CD8-positive, alpha-beta memory T cell (primary cell): ENCODE measurements at regions not wholly inside any gene's neighbourhood (a gene's known extent, or its start where the extent isn't known, plus 50 kb on each side); places are given as distances from the start of the nearest gene placed in this dataset.
"Not testable (repeated sequence)": the region's sequence is repeated elsewhere in the genome, so short reads cannot be mapped to it uniquely, and the experiment has no call there.

Experiments
- CTCF ChIA-PET: fragments of 350-600 bp; sonication (Branson Sonifier 250); formaldehyde crosslinking; loops from one replicate; lab custom pipeline; 2021; ENCODE audit warnings: antibody characterized with exemption; lab: Charles Lee
- POLR2A ChIA-PET: fragments of 350-600 bp; sonication (Branson Sonifier 250); formaldehyde crosslinking; loops from one replicate; lab custom pipeline; 2021; ENCODE audit warnings: antibody characterized with exemption; lab: Charles Lee
- DNase-seq, 5 donors: peaks; one replicate each; pipeline versions ENCODE4 v3.0.0 to v3.0.0-alpha.2; 2020 to 2022; ENCODE audit warnings: mixed read lengths in 1 of 5
- H3K27ac ChIP-seq: one replicate; pipeline ENCODE4 v1.7.0; 2013; ENCODE audit warnings: low read depth, mild to moderate bottlenecking, low read length, moderate library complexity
- H3K27me3 ChIP-seq: 2 replicates; pipeline ENCODE4 v1.7.0; 2013; ENCODE audit warnings: low read length, mild to moderate bottlenecking; ENCODE audit not compliant: insufficient read depth, poor library complexity, severe bottlenecking
- H3K36me3 ChIP-seq: 2 replicates; pipeline ENCODE4 v1.7.0; 2013; ENCODE audit warnings: mild to moderate bottlenecking, low read length, moderate library complexity; ENCODE audit not compliant: insufficient read depth
- H3K4me1 ChIP-seq: 2 replicates; pipeline ENCODE4 v1.7.0; 2013; ENCODE audit warnings: mild to moderate bottlenecking, low read length, moderate library complexity; ENCODE audit not compliant: insufficient read depth
- H3K4me3 ChIP-seq: 2 replicates; pipeline ENCODE4 v1.7.0; 2013; ENCODE audit warnings: mild to moderate bottlenecking, low read length
- H3K9me3 ChIP-seq: 2 replicates; pipeline ENCODE4 v1.7.0; 2013; ENCODE audit warnings: mild to moderate bottlenecking, low read length
- H3K27ac Mint-ChIP-seq, 8 donors: one replicate each; pipeline ENCODE4 v1.8.0; 2020 to 2021; ENCODE audit warnings: mixed read lengths in 8 of 8, mild to moderate bottlenecking in 6 of 8, inconsistent platforms in 3 of 8, moderate library complexity in 3 of 8
- H3K27me3 Mint-ChIP-seq, 2 donors: one replicate each; pipeline ENCODE4 v1.8.0; 2020 to 2021; ENCODE audit warnings: mixed read lengths in 2 of 2, mild to moderate bottlenecking in 1 of 2, moderate library complexity in 1 of 2
- H3K36me3 Mint-ChIP-seq, 3 donors: one replicate each; pipeline ENCODE4 v1.8.0; 2020 to 2021; ENCODE audit warnings: mixed read lengths in 3 of 3, inconsistent platforms in 1 of 3, mild to moderate bottlenecking in 1 of 3
- H3K4me1 Mint-ChIP-seq, 3 donors: one replicate each; pipeline ENCODE4 v1.8.0; 2020 to 2021; ENCODE audit warnings: mixed read lengths in 3 of 3, inconsistent platforms in 1 of 3, mild to moderate bottlenecking in 1 of 3
- H3K4me3 Mint-ChIP-seq, 7 donors: one replicate each; pipeline ENCODE4 v1.8.0; 2020 to 2021; ENCODE audit warnings: mixed read lengths in 7 of 7, mild to moderate bottlenecking in 6 of 7, moderate library complexity in 4 of 7, inconsistent platforms in 2 of 7
- H3K9me3 Mint-ChIP-seq, 5 donors: one replicate each; pipeline ENCODE4 v1.8.0; 2020 to 2022; ENCODE audit warnings: mixed read lengths in 5 of 5, mild to moderate bottlenecking in 3 of 5, moderate library complexity in 2 of 5, inconsistent platforms in 1 of 5

GRCh38 chr2:180893752-180894151, 86.7 kb upstream of the UBE2E3 start:
- H3K4me3 Mint-ChIP-seq = no peak overlapping the region
- CTCF ChIA-PET = no interaction called here
- POLR2A ChIA-PET = no interaction called here
- no peak for DNase-seq
- Histone ChIP-seq H3K27ac (no peak overlapping the region), H3K4me1 (no peaks in the 10 kb centered on the region), H3K36me3 (no peaks in the 10 kb centered on the region), H3K4me3 (no peak overlapping the region), H3K9me3 (no peaks in the 10 kb centered on the region), H3K27me3 (no peaks in the 10 kb centered on the region)
- H3K27me3 Mint-ChIP-seq = peaks cover 4 to 26% of the 10 kb centered on the region in 2 donors
- H3K4me1 Mint-ChIP-seq = no peaks in the 10 kb centered on the region
- H3K27ac Mint-ChIP-seq = no peak overlapping the region
- no peaks in the 10 kb centered on the region for H3K36me3 Mint-ChIP-seq
- H3K9me3 Mint-ChIP-seq = no peaks in the 10 kb centered on the region

GRCh38 chr2:180892091-180892490, 88.3 kb upstream of the UBE2E3 start:
- H3K27me3 ChIP-seq = no peaks in the 10 kb centered on the region
- no peaks in the 10 kb centered on the region for H3K36me3 ChIP-seq
- H3K4me1 Mint-ChIP-seq = no peaks in the 10 kb centered on the region
- CTCF ChIA-PET = no interaction called here
- no peak overlapping the region for H3K27ac Mint-ChIP-seq
- no peak overlapping the region for H3K27ac ChIP-seq
- H3K9me3 ChIP-seq = no peaks in the 10 kb centered on the region
- no peaks in the 10 kb centered on the region for H3K36me3 Mint-ChIP-seq
- H3K27me3 Mint-ChIP-seq = peaks cover 0 to 17% of the 10 kb centered on the region in 2 donors
- no peaks in the 10 kb centered on the region for H3K4me1 ChIP-seq
- POLR2A ChIA-PET = no interaction called here
- DNase-seq = no peak
- no peak overlapping the region for H3K4me3 ChIP-seq
- no peak overlapping the region for H3K4me3 Mint-ChIP-seq
- no peaks in the 10 kb centered on the region for H3K9me3 Mint-ChIP-seq

- H3K4me1 ChIP-seq = no peaks in the 10 kb centered on the region
- no peaks in the 10 kb centered on the region for H3K9me3 ChIP-seq
- H3K4me3 ChIP-seq = no peak overlapping the region
- Mint-ChIP-seq H3K4me1 (no peaks in the 10 kb centered on the region), H3K27ac (no peak overlapping the region), H3K4me3 (no peak overlapping the region), H3K36me3 (no peaks in the 10 kb centered on the region), H3K9me3 (no peaks in the 10 kb centered on the region), H3K27me3 (peaks cover 0 to 10% of the 10 kb centered on the region in 2 donors)
- H3K36me3 ChIP-seq = no peaks in the 10 kb centered on the region
- ChIA-PET CTCF (no interaction called here), POLR2A (no interaction called here)
- no peaks in the 10 kb centered on the region for H3K27me3 ChIP-seq
- DNase-seq = no peak
- no peak overlapping the region for H3K27ac ChIP-seq
These were observed 89.0 kb upstream of the UBE2E3 start for GRCh38 chr2:180891360-180891759.

GRCh38 chr2:180890781-180891180, 89.6 kb upstream of the UBE2E3 start:
- CTCF ChIA-PET = no interaction called here
- DNase-seq = no peak
- Mint-ChIP-seq H3K27ac (no peak overlapping the region), H3K27me3 (peaks cover 0 to 6% of the 10 kb centered on the region in 2 donors), H3K36me3 (no peaks in the 10 kb centered on the region), H3K9me3 (no peaks in the 10 kb centered on the region), H3K4me3 (no peak overlapping the region), H3K4me1 (no peaks in the 10 kb centered on the region)
- no peaks in the 10 kb centered on the region for H3K4me1 ChIP-seq
- no peaks in the 10 kb centered on the region for H3K36me3 ChIP-seq
- no peak overlapping the region for H3K27ac ChIP-seq
- no peaks in the 10 kb centered on the region for H3K9me3 ChIP-seq
- no peak overlapping the region for H3K4me3 ChIP-seq
- POLR2A ChIA-PET = no interaction called here
- no peaks in the 10 kb centered on the region for H3K27me3 ChIP-seq

- H3K4me3 ChIP-seq = no peak overlapping the region
- no peak for DNase-seq
- no peaks in the 10 kb centered on the region for H3K36me3 ChIP-seq
- Mint-ChIP-seq H3K36me3 (peaks cover 0 to 4% (median 0%) of the 10 kb centered on the region in 3 donors), H3K27ac (no peak overlapping the region), H3K9me3 (peaks cover 7 to 20% (median 10%) of the 10 kb centered on the region in 5 donors), H3K4me3 (no peak overlapping the region), H3K27me3 (peaks cover 4 to 18% of the 10 kb centered on the region in 2 donors), H3K4me1 (no peaks in the 10 kb centered on the region)
- no peaks in the 10 kb centered on the region for H3K9me3 ChIP-seq
- no peaks in the 10 kb centered on the region for H3K4me1 ChIP-seq
- H3K27ac ChIP-seq = no peak overlapping the region
- CTCF ChIA-PET = no interaction called here
- H3K27me3 ChIP-seq = no peaks in the 10 kb centered on the region
- POLR2A ChIA-PET = no interaction called here
These were observed 97.4 kb upstream of the UBE2E3 start for GRCh38 chr2:180882959-180883358.

GRCh38 chr2:180876506-180876905, 103.9 kb upstream of the UBE2E3 start:
- ChIA-PET CTCF (no interaction called here), POLR2A (no interaction called here)
- Mint-ChIP-seq H3K4me3 (no peak overlapping the region), H3K9me3 (peaks cover 0 to 3% (median 0%) of the 10 kb centered on the region in 5 donors), H3K27ac (no peak overlapping the region), H3K27me3 (peaks cover 9 to 41% of the 10 kb centered on the region in 2 donors), H3K4me1 (no peaks in the 10 kb centered on the region), H3K36me3 (no peaks in the 10 kb centered on the region)
- Histone ChIP-seq H3K9me3 (no peaks in the 10 kb centered on the region), H3K4me1 (no peaks in the 10 kb centered on the region), H3K4me3 (no peak overlapping the region), H3K36me3 (no peaks in the 10 kb centered on the region), H3K27ac (no peak overlapping the region), H3K27me3 (no peaks in the 10 kb centered on the region)
- no peak for DNase-seq

- ChIA-PET POLR2A (no interaction called here), CTCF (no interaction called here)
- Mint-ChIP-seq H3K4me1 (no peaks in the 10 kb centered on the region), H3K9me3 (peaks cover 0 to 2% (median 0%) of the 10 kb centered on the region in 5 donors), H3K27ac (no peak overlapping the region), H3K27me3 (peaks cover 9 to 57% of the 10 kb centered on the region in 2 donors), H3K4me3 (no peak overlapping the region), H3K36me3 (no peaks in the 10 kb centered on the region)
- no peaks in the 10 kb centered on the region for H3K36me3 ChIP-seq
- no peak for DNase-seq
- no peak overlapping the region for H3K27ac ChIP-seq
- no peaks in the 10 kb centered on the region for H3K27me3 ChIP-seq
- no peaks in the 10 kb centered on the region for H3K4me1 ChIP-seq
- no peaks in the 10 kb centered on the region for H3K9me3 ChIP-seq
- no peak overlapping the region for H3K4me3 ChIP-seq
These were observed 107.2 kb upstream of the UBE2E3 start for GRCh38 chr2:180873219-180873618.

GRCh38 chr2:180872781-180873180, 107.6 kb upstream of the UBE2E3 start:
- H3K27ac Mint-ChIP-seq, CTCF ChIA-PET, H3K27me3 ChIP-seq, H3K4me3 ChIP-seq, H3K9me3 ChIP-seq, H3K36me3 ChIP-seq, POLR2A ChIA-PET, H3K4me3 Mint-ChIP-seq, DNase-seq, H3K4me1 Mint-ChIP-seq, H3K9me3 Mint-ChIP-seq, H3K4me1 ChIP-seq, H3K36me3 Mint-ChIP-seq, H3K27ac ChIP-seq: not testable (repeated sequence)
- peaks cover 9 to 58% of the 10 kb centered on the region in 2 donors for H3K27me3 Mint-ChIP-seq

GRCh38 chr2:180872255-180872654, 108.2 kb upstream of the UBE2E3 start:
- Mint-ChIP-seq H3K27ac (no peak overlapping the region), H3K36me3 (no peaks in the 10 kb centered on the region), H3K4me1 (no peaks in the 10 kb centered on the region), H3K9me3 (no peaks in the 10 kb centered on the region), H3K4me3 (no peak overlapping the region), H3K27me3 (peaks cover 9 to 57% of the 10 kb centered on the region in 2 donors)
- ChIA-PET CTCF (no interaction called here), POLR2A (no interaction called here)
- no peaks in the 10 kb centered on the region for H3K36me3 ChIP-seq
- no peaks in the 10 kb centered on the region for H3K9me3 ChIP-seq
- DNase-seq = no peak
- H3K4me1 ChIP-seq = no peaks in the 10 kb centered on the region
- H3K4me3 ChIP-seq = no peak overlapping the region
- H3K27ac ChIP-seq = no peak overlapping the region
- no peaks in the 10 kb centered on the region for H3K27me3 ChIP-seq
